Sigmoid colon (tissue), 6 donors: ENCODE measurements at regions not wholly inside any gene's neighbourhood (a gene's known extent, or its start where the extent isn't known, plus 50 kb on each side); places are given as distances from the start of the nearest gene placed in this dataset.

Source experiments
- DNase-seq: peaks from one replicate; pipeline ENCODE4 v3.0.0-alpha.2; 2019
- H3K27ac ChIP-seq, 4 donors: fragments of 200-600 bp; sonication (generic); one replicate each; pipeline ENCODE4 v1.5.1; 2016 to 2019; ENCODE audit warnings: mild to moderate bottlenecking in 1 of 4
- H3K27me3 ChIP-seq, 3 donors: fragments of 200-600 bp; sonication (generic); one replicate each; pipeline ENCODE4 v1.5.1; 2019; ENCODE audit warnings: mild to moderate bottlenecking in 1 of 3
- H3K36me3 ChIP-seq, 4 donors: fragments of 200-600 bp; sonication (generic); one replicate each; pipeline ENCODE4 v1.5.1; 2016 to 2019
- H3K4me1 ChIP-seq, 4 donors: fragments of 200-600 bp; sonication (generic); one replicate each; pipeline ENCODE4 v1.5.1; 2017 to 2019
- H3K4me3 ChIP-seq, 4 donors: fragments of 200-600 bp; sonication (generic); one replicate each; pipeline ENCODE4 v1.5.1; 2017 to 2019; ENCODE audit warnings: mild to moderate bottlenecking in 2 of 4, moderate library complexity in 1 of 4
- H3K9me3 ChIP-seq, 4 donors: fragments of 200-600 bp in 3 of 4; sonication (generic) in 3 of 4; one replicate each; pipeline versions ENCODE4 v1.5.1 to v1.6.1; 2013 to 2019
- CTCF ChIP-seq, 4 experiments: fragments of 450-650 bp in 3 of 4; fragments of 200-600 bp in 1 of 4; IDR thresholded peaks; one replicate each; pipeline ENCODE4 v1.5.1; 2016 to 2019; ENCODE audit warnings: antibody characterized with exemption in 4 of 4, mild to moderate bottlenecking in 3 of 4, moderate library complexity in 2 of 4
- EP300 ChIP-seq, 4 donors: sonication (generic); formaldehyde crosslinking; IDR thresholded peaks; one replicate each; pipeline ENCODE4 v1.6.1; 2017; ENCODE audit warnings: antibody characterized with exemption in 4 of 4
- POLR2A ChIP-seq, 2 donors: fragments of 450-650 bp; IDR thresholded peaks; one replicate each; pipeline ENCODE4 v1.6.1; 2016; ENCODE audit warnings: antibody characterized with exemption in 2 of 2, mild to moderate bottlenecking in 2 of 2, moderate library complexity in 2 of 2
- POLR2AphosphoS5 ChIP-seq, 4 donors: sonication (generic); formaldehyde crosslinking; IDR thresholded peaks; one replicate each; pipeline ENCODE4 v1.6.1; 2017; ENCODE audit warnings: antibody characterized with exemption in 4 of 4
- WGBS, 2 donors: extraction: QIAGEN DNeasy Blood & Tissue Kit; methylation state at CpG; one replicate each; pipeline ENCODE4 v1.1.7; 2013; 5-methylcytosine and 5-hydroxymethylcytosine counted together
- intact Hi-C: fragments of 100-400 bp; cut with DNase I; formaldehyde crosslinking; loops from one replicate; pipeline ENCODE4 v1.15.1; 2023
- donor health status: healthy with polysubstance abuse.
- donor health status: healthy.

DNA sequence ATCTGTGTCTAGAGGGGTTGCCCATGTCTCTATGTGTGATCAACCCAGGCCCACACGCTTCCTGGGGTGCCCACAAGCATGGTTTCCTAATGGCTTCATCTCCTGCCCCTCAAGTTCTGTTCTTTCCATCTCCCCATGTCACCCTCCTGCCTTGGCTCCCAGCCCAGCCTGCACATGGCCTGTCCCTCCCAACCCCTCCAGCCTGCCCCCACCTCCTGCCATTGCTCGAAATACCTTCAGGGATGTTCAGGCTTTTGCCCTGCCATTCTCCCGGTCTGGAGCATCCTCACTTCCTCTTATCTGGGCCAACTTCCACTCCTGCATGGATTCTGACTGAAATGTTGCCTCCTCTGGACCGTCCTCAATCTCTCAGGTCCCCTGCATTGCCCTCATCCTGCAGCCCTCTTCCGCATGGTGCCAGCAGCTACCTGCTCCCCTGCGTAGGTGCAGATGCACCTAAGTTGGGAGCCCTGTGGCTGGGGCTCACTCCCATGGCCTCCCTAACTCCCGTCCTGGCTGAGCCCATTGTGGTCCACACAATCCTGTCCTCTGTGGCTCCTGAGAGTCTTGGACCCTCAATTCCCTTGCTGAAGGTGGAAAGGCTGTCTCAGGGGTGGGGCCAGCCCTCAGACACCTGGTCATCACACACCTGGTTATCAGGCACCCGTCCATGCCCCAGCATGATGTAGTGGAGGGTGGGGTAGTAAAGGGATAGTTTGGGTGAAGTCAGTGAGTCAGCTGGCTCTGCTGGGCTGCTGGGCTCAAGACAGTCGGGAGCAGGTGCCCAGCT is 152.1 kb downstream of the URI1 start:
- Histone ChIP-seq H3K9me3 (no peaks in the 10 kb centered on the region), H3K4me1 (no peaks in the 10 kb centered on the region), H3K36me3 (no peaks in the 10 kb centered on the region), H3K27ac (no peak overlapping the region), H3K4me3 (no peak overlapping the region), H3K27me3 (no peaks in the 10 kb centered on the region)
- 80 to 87% methylated on average over 9 of the region's 9 CpGs for WGBS, 2 donors
- intact Hi-C loops = no loop called here
- DNase-seq = no peak
- TF ChIP-seq POLR2A (IDR thresholded peaks at IDR 0.05) (no peak), EP300 (IDR thresholded peaks at IDR 0.05) (no peak), CTCF (IDR thresholded peaks at IDR 0.05) (no peak), POLR2AphosphoS5 (IDR thresholded peaks at IDR 0.05) (no peak)

- intact Hi-C loops = no loop called here
- Histone ChIP-seq H3K27ac (no peak overlapping the region), H3K4me3 (no peak overlapping the region), H3K27me3 (no peaks in the 10 kb centered on the region), H3K9me3 (no peaks in the 10 kb centered on the region), H3K36me3 (no peaks in the 10 kb centered on the region), H3K4me1 (no peaks in the 10 kb centered on the region)
- no peak for DNase-seq
- TF ChIP-seq EP300 (IDR thresholded peaks at IDR 0.05) = no peak
- no peak for TF ChIP-seq POLR2AphosphoS5 (IDR thresholded peaks at IDR 0.05)
- no peak for TF ChIP-seq POLR2A (IDR thresholded peaks at IDR 0.05)
- WGBS, 2 donors = 82 to 91% methylated on average over 3 of the region's 3 CpGs
These were observed 152.7 kb downstream of the URI1 start for GRCh38 chr19:30094756-30095140.

GRCh38 chr19:30095171-30095570 is 153.1 kb downstream of the URI1 start:
- Histone ChIP-seq H3K4me1 (no peaks in the 10 kb centered on the region), H3K27me3 (no peaks in the 10 kb centered on the region), H3K4me3 (no peak overlapping the region), H3K36me3 (no peaks in the 10 kb centered on the region), H3K27ac (no peak overlapping the region), H3K9me3 (no peaks in the 10 kb centered on the region)
- no peak for DNase-seq
- TF ChIP-seq CTCF (IDR thresholded peaks at IDR 0.05) = no peak
- no peak for TF ChIP-seq POLR2A (IDR thresholded peaks at IDR 0.05)
- no peak for TF ChIP-seq EP300 (IDR thresholded peaks at IDR 0.05)
- TF ChIP-seq POLR2AphosphoS5 (IDR thresholded peaks at IDR 0.05) = no peak
- WGBS, 2 donors = 86 to 89% methylated on average over 3 of the region's 3 CpGs
- intact Hi-C loops = no loop called here

GRCh38 chr19:30096596-30097370 is 154.7 kb downstream of the URI1 start:
- H3K9me3 ChIP-seq = no peaks in the 10 kb centered on the region
- H3K4me1 ChIP-seq = no peaks in the 10 kb centered on the region
- intact Hi-C loops = no loop called here
- WGBS, 2 donors = 87 to 90% methylated on average over 19 of the region's 19 CpGs
- H3K4me3 ChIP-seq = no peak overlapping the region
- no peaks in the 10 kb centered on the region for H3K36me3 ChIP-seq
- TF ChIP-seq CTCF (IDR thresholded peaks at IDR 0.05) (no peak), POLR2AphosphoS5 (IDR thresholded peaks at IDR 0.05) (no peak), EP300 (IDR thresholded peaks at IDR 0.05) (no peak), POLR2A (IDR thresholded peaks at IDR 0.05) (no peak)
- no peak for DNase-seq
- H3K27ac ChIP-seq = no peak overlapping the region
- no peaks in the 10 kb centered on the region for H3K27me3 ChIP-seq

DNA sequence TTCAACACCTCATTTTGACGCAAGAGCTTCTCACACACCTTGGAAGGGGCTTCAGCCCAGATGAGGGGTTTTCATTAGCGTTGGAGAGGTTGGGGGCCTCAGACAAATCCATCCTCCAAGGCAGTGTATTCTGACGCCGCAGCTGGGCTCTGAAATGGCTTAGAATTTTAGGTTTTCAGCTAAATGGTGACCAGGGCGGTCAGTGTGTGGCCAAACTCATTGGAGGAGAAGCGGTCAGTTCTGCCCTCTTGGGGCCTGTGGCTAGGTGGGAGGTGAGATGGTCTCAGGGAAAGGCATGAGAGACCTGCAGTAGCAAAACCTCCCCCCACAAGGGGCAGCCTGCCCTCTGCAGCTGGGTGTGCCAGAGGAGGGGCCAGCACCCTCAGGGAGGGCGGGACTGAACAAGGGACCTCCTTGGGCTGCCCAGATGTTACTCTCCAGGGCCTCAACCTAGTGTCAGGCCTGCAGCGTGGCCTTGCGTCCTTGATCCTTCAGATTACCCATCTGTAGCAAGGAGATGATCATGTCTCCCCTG is 155.8 kb downstream of the URI1 start:
- intact Hi-C loops = no loop called here
- H3K27me3 ChIP-seq = no peaks in the 10 kb centered on the region
- H3K36me3 ChIP-seq = no peaks in the 10 kb centered on the region
- WGBS, 2 donors = 88 to 92% methylated on average over 9 of the region's 9 CpGs
- H3K4me3 ChIP-seq = no peak overlapping the region
- no peak for DNase-seq
- no peaks in the 10 kb centered on the region for H3K9me3 ChIP-seq
- TF ChIP-seq CTCF (IDR thresholded peaks at IDR 0.05) = no peak
- no peak for TF ChIP-seq POLR2AphosphoS5 (IDR thresholded peaks at IDR 0.05)
- no peak for TF ChIP-seq POLR2A (IDR thresholded peaks at IDR 0.05)
- TF ChIP-seq EP300 (IDR thresholded peaks at IDR 0.05) = no peak
- no peaks in the 10 kb centered on the region for H3K4me1 ChIP-seq
- no peak overlapping the region for H3K27ac ChIP-seq
